ENCODE measurements at regions not wholly inside any gene's neighbourhood (a gene's known extent, or its start where the extent isn't known, plus 50 kb on each side); places are given as distances from the start of the nearest gene placed in this dataset.

DNA sequence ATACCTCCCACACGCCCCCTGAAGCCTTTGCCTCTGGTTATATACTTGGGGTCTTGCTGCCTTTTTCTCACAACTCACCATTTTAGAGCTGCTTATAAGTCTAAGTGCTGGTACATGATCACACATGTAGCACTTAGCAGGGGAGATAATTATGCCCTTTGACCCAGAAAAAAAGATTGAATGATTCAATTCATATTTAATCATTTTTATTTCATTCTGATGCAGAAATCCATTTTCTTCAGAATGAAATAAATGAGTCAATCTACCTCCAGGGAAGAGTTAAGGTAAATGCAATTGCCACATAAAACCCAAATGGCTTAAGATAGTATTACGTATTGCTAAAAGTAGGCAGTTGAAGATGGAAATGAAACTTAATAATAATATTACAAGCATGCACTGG lies 414.6 kb upstream of the PRICKLE1 start:
- ATAC-seq (no peak), DNase-seq (ENCODE audit: low read depth, low spot score) (no peak), FAIRE-seq (no peak)
- ChIA-PET CTCF (no interaction called here), RAD21 (ENCODE audit: unreplicated experiment) (no interaction called here), POLR2A (no interaction called here), SMC1A (ENCODE audit: uncharacterized antibody, unreplicated experiment) (interaction anchor here (1.6 kb wide), 1 partner anchor 111 kb away, joined by 3 read pairs; no protein-coding TSS in a partner anchor)
- WGBS (ENCODE audit: insufficient coverage, insufficient replicate concordance, low lambda C conversion rate, missing lambda C conversion rate) = 19% methylated on average over 2 of the region's 2 CpGs
- Histone ChIP-seq H2AFZ (ENCODE audit: control insufficient read depth, low read depth, low read length) (no peak overlapping the region), H3K9ac (ENCODE audit: control insufficient read depth, insufficient read depth, low read length) (no peak overlapping the region), H3K27me3 (replicated peaks in 1 of 2; ENCODE audit: control insufficient read depth in 2 of 2, insufficient read depth in 2 of 2, low read length in 1 of 2) (no peaks in the 10 kb centered on the region; a peak in 1 of 4 replicates), H4K20me1 (ENCODE audit: control insufficient read depth, insufficient read depth) (no peaks in the 10 kb centered on the region), H3K27ac (ENCODE audit: control insufficient read depth, insufficient read depth) (no peak overlapping the region), H3K4me1 (ENCODE audit: control insufficient read depth, insufficient read depth, low read length) (no peaks in the 10 kb centered on the region), H3K9me3 (replicated peaks; ENCODE audit: control insufficient read depth, insufficient read depth, low read length) (no peaks in the 10 kb centered on the region), H3K36me3 (ENCODE audit: control insufficient read depth in 2 of 2, insufficient read depth in 2 of 2, low read length in 1 of 2) (no peaks in the 10 kb centered on the region), H3K4me3 (no peak overlapping the region), H3K4me2 (ENCODE audit: control insufficient read depth, insufficient read depth) (no peak overlapping the region), H3K79me2 (ENCODE audit: control insufficient read depth, insufficient read depth, low read length) (no peaks in the 10 kb centered on the region)
- in situ Hi-C loops (cut with MboI) (no loop called here), intact Hi-C loops (cut with micrococcal nuclease; ENCODE audit: unreplicated experiment) (no loop called here)
- no TSS peak for BruUV-seq (replicated peaks)
- TF ChIP-seq ZNF384 (IDR thresholded peaks at IDR 0.05; ENCODE audit: borderline replicate concordance, low read depth, low read length) (no peak), MTA2 (IDR thresholded peaks at IDR 0.05; ENCODE audit: low read depth) (no peak), RB1 (IDR thresholded peaks at IDR 0.05; ENCODE audit: borderline replicate concordance) (no peak), SMAD5 (IDR thresholded peaks at IDR 0.05; ENCODE audit: low read depth) (no peak), JUNB (IDR thresholded peaks at IDR 0.05) (no peak)
- TF ChIP-seq, protein P1, sequence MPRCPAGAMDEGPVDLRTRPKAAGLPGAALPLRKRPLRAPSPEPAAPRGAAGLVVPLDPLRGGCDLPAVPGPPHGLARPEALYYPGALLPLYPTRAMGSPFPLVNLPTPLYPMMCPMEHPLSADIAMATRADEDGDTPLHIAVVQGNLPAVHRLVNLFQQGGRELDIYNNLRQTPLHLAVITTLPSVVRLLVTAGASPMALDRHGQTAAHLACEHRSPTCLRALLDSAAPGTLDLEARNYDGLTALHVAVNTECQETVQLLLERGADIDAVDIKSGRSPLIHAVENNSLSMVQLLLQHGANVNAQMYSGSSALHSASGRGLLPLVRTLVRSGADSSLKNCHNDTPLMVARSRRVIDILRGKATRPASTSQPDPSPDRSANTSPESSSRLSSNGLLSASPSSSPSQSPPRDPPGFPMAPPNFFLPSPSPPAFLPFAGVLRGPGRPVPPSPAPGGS (IDR thresholded peaks at IDR 0.05; ENCODE audit: borderline replicate concordance, insufficient read depth, low read depth, low read length, poor library complexity, severe bottlenecking) = no peak

DNA sequence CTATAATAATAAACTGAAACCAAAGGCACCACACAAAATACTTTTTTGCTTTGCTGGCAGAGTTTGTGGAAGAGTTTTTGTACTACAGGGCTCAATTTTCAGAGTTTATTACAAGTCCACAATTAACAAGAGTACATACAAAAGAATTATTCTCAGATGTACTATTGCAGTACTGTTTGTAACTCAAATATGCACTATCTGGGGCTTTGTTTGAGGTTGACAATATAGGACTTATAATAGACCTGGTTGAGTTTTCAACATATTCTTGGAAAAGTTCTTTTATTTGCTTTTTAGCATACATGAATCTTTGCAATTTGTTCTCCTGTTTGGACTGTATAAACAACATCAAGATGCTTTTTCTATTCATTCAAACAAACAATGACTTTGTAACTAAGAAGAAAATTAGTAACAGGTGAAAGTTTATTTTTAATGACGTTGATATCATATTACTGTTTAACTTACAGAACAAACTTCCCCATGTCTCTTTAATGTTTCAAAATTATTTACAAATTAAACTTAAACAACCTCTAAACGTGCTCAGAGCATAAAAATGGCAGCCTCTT lies 407.4 kb upstream of the PRICKLE1 start:
- FAIRE-seq (no peak), DNase-seq (ENCODE audit: low read depth, low spot score) (no peak), ATAC-seq (no peak)
- ChIA-PET POLR2A (no interaction called here), RAD21 (ENCODE audit: unreplicated experiment) (no interaction called here), SMC1A (ENCODE audit: uncharacterized antibody, unreplicated experiment) (interaction anchor here (1.1 kb wide), 1 partner anchor 15 kb away, joined by 3 read pairs; no protein-coding TSS in a partner anchor), CTCF (no interaction called here)
- whole genome bisulfite sequencing (ENCODE audit: insufficient coverage, insufficient replicate concordance, low lambda C conversion rate, missing lambda C conversion rate) = 22% methylated on average over 2 of the region's 2 CpGs
- Histone ChIP-seq H4K20me1 (ENCODE audit: control insufficient read depth, insufficient read depth) (no peaks in the 10 kb centered on the region), H2AFZ (ENCODE audit: control insufficient read depth, low read depth, low read length) (no peak overlapping the region), H3K27ac (ENCODE audit: control insufficient read depth, insufficient read depth) (no peak overlapping the region), H3K27me3 (replicated peaks in 1 of 2; ENCODE audit: control insufficient read depth in 2 of 2, insufficient read depth in 2 of 2, low read length in 1 of 2) (no peaks in the 10 kb centered on the region; a peak in 1 of 4 replicates), H3K36me3 (ENCODE audit: control insufficient read depth in 2 of 2, insufficient read depth in 2 of 2, low read length in 1 of 2) (no peaks in the 10 kb centered on the region), H3K4me1 (ENCODE audit: control insufficient read depth, insufficient read depth, low read length) (no peaks in the 10 kb centered on the region), H3K79me2 (ENCODE audit: control insufficient read depth, insufficient read depth, low read length) (no peaks in the 10 kb centered on the region), H3K4me3 (no peak overlapping the region), H3K9ac (ENCODE audit: control insufficient read depth, insufficient read depth, low read length) (no peak overlapping the region), H3K9me3 (replicated peaks; ENCODE audit: control insufficient read depth, insufficient read depth, low read length) (no peaks in the 10 kb centered on the region), H3K4me2 (ENCODE audit: control insufficient read depth, insufficient read depth) (no peak overlapping the region)
- BruUV-seq (replicated peaks) = no TSS peak
- TF ChIP-seq EGR1 (IDR thresholded peaks at IDR 0.05; ENCODE audit: borderline replicate concordance in 1 of 2, low read depth in 2 of 2, low read length in 2 of 2) (no peak), CREB1 (IDR thresholded peaks at IDR 0.05; ENCODE audit: low read depth) (no peak), ZZZ3 (IDR thresholded peaks at IDR 0.05; ENCODE audit: control insufficient read depth, insufficient read length, low read depth) (no peak), HDAC6 (IDR thresholded peaks at IDR 0.05; ENCODE audit: unreplicated experiment) (no peak), SMAD1 (IDR thresholded peaks at IDR 0.05; ENCODE audit: low read depth, partially characterized antibody) (no peak), MEF2B (IDR thresholded peaks at IDR 0.05; ENCODE audit: partially characterized antibody, poor library complexity, severe bottlenecking) (no peak), MYC (IDR thresholded peaks at IDR 0.05; ENCODE audit: insufficient read depth, insufficient read length, insufficient replicate concordance, low read length, severe bottlenecking) (no peak), IRF4 (IDR thresholded peaks at IDR 0.05; ENCODE audit: low read depth, low read length) (no peak), PML (IDR thresholded peaks at IDR 0.05; ENCODE audit: low read length) (no peak), KLF5 (IDR thresholded peaks at IDR 0.05; ENCODE audit: partially characterized antibody) (no peak), POU2F2 (IDR thresholded peaks at IDR 0.05; ENCODE audit: borderline replicate concordance, low read depth, low read length) (no peak)
- TF ChIP-seq, protein P2, sequence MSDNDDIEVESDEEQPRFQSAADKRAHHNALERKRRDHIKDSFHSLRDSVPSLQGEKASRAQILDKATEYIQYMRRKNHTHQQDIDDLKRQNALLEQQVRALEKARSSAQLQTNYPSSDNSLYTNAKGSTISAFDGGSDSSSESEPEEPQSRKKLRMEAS (IDR thresholded peaks at IDR 0.05; ENCODE audit: low read depth, low read length) = no peak
- intact Hi-C loops (cut with micrococcal nuclease; ENCODE audit: unreplicated experiment) = no loop called here
- in situ Hi-C loops (cut with MboI) = no loop called here

Measured in GM12878 (cell line).